Urinary bladder (tissue), 3 donors: ENCODE measurements at regions not wholly inside any gene's neighbourhood (a gene's known extent, or its start where the extent isn't known, plus 50 kb on each side); places are given as distances from the start of the nearest gene placed in this dataset.

Experiments
- DNase-seq: peaks from one replicate; pipeline ENCODE4 v3.0.0-alpha.2; 2015; ENCODE audit errors: extremely low spot score
- H3K27ac ChIP-seq: one replicate; pipeline ENCODE4 v1.5.1; 2013; ENCODE audit warnings: low read depth, mild to moderate bottlenecking, moderate library complexity
- H3K36me3 ChIP-seq: one replicate; pipeline ENCODE4 v1.6.1; 2013; ENCODE audit warnings: mild to moderate bottlenecking, moderate library complexity; ENCODE audit not compliant: insufficient read depth
- H3K4me1 ChIP-seq: one replicate; pipeline ENCODE4 v1.6.1; 2013; ENCODE audit warnings: mild to moderate bottlenecking, moderate library complexity; ENCODE audit not compliant: insufficient read depth
- H3K4me3 ChIP-seq: one replicate; pipeline ENCODE4 v1.5.1; 2013; ENCODE audit warnings: low read depth, low read length
- WGBS: extraction: QIAGEN DNeasy Blood & Tissue Kit; methylation state at CpG from one replicate; pipeline ENCODE4 v1.1.7; 2013; 5-methylcytosine and 5-hydroxymethylcytosine counted together
- donor health status: healthy with polysubstance abuse.
- donor health status: healthy.

GRCh38 chr18:24726727-24727492, 266.5 kb downstream of the HRH4 start:
- no peak for DNase-seq
- 44% methylated on average over 18 of the region's 18 CpGs for WGBS
- Histone ChIP-seq H3K27ac (no peak overlapping the region), H3K4me3 (no peak overlapping the region), H3K36me3 (no peaks in the 10 kb centered on the region), H3K4me1 (peaks cover 1% of the 10 kb centered on the region)

DNA sequence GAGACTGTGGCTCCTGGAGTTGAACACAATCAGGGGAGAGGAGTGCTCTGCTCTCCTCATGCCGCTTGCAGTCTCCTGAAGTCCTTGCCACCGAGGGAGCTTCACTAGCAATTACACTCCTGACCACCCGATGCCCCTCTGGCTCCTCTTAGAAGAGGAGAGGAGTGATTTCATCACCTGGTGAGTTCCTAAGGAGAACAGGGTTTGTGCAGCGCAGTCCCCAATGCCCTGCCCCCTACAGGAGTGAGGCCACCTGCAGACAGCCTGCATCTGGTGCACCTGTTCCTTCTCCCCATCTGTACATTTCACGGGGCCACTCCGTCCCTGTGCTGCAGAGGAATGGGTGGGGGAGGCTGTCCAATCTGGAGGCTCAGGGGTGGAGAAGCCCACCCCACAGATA, 267.2 kb downstream of the HRH4 start:
- Histone ChIP-seq H3K36me3 (no peaks in the 10 kb centered on the region), H3K4me3 (no peak overlapping the region), H3K4me1 (peaks cover 1% of the 10 kb centered on the region), H3K27ac (no peak overlapping the region)
- no peak for DNase-seq
- 66% methylated on average over 6 of the region's 6 CpGs for WGBS

- no peak for DNase-seq
- H3K4me3 ChIP-seq: no peak overlapping the region
- WGBS: 62% methylated on average over 6 of the region's 6 CpGs
- no peak overlapping the region for H3K27ac ChIP-seq
- H3K36me3 ChIP-seq: no peaks in the 10 kb centered on the region
- peaks cover 1% of the 10 kb centered on the region for H3K4me1 ChIP-seq
Observed at GRCh38 chr18:24731158-24731557, 270.7 kb downstream of the HRH4 start.

DNA sequence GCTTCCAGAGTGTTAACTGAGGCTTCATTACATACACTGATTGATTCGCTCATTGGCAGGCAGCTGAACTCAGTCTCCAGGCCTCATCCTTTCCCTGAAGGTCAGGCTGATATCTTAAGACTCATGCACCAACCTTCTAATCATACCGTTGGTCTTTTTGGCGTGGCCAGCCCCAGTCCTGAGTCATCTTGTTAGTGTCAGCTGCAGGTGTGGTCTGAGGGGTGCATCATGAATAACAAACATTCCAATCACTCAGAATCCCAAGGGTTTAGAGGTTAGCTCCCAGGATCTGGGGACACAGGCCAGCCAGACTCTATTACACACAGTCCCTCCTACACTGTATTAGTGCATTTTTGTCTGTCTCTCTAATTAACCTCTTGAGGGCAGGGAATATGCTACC, 271.5 kb downstream of the HRH4 start:
- Histone ChIP-seq H3K4me1 (peaks cover 4% of the 10 kb centered on the region), H3K27ac (no peak overlapping the region), H3K4me3 (no peak overlapping the region), H3K36me3 (no peaks in the 10 kb centered on the region)
- no peak for DNase-seq
- WGBS: 70% methylated on average over 3 of the region's 3 CpGs

- no peak overlapping the region for H3K27ac ChIP-seq
- H3K4me1 ChIP-seq: peaks cover 4% of the 10 kb centered on the region
- no peaks in the 10 kb centered on the region for H3K36me3 ChIP-seq
- H3K4me3 ChIP-seq: no peak overlapping the region
- no peak for DNase-seq
- WGBS: 68% methylated on average over 11 of the region's 11 CpGs
Observed at GRCh38 chr18:24734058-24734457, 273.6 kb downstream of the HRH4 start.

DNA sequence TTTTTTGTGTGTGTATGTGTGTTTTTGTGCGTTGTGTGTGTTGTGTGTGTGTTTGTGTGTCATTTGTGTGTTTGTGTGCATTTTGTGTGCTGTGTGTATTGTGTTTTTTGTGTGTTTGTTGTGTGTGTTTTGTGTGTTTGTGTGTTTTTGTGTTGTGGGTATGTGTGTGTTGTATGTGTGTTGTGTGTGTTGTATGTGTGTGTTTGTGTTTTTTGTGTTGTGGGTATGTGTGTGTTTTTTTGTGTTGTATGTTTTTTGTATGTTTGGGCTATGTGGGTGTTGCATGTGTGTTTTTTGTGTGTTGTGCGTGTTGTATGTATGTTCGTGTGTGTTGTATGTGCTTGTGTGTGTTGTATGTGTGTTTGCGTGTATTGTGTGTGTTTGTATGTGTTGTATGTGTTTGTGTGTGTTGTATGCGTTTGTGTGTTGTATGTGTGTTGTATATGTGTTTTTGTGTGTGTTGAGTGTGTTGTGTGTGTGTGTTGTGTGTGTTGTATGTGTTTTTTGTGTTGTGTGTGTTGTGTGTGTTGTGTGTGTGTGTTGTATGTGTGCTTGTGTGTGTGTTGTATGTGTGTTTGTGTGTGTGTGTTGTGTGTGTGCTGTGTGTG, 275.3 kb downstream of the HRH4 start:
- Histone ChIP-seq H3K4me3 (no peak overlapping the region), H3K4me1 (peaks cover 4% of the 10 kb centered on the region), H3K36me3 (no peaks in the 10 kb centered on the region), H3K27ac (no peak overlapping the region)
- DNase-seq: no peak
- WGBS: 96% methylated on average over 5 of the region's 5 CpGs

GRCh38 chr18:24736662-24737330, 276.4 kb downstream of the HRH4 start:
- 59% methylated on average over 8 of the region's 8 CpGs for WGBS

DNA sequence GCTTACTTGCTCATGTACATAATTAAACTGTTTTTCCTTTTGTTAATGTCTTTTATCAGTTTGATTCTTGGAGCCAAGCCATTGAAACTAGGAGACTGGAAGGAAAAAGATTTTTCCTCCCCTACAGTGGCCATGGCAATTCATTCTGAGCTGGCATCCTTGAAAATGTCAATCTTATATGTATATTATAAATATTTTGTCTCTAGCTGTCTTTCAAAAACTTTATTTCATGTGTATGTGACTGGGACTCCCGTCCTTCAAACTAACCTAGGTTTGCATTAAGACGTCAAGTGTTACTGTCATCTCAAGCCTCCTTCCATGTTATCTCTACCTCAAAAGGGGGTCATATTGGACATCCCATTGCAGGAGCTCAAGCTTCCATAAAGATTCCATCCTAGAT, 280.4 kb downstream of the HRH4 start:
- Histone ChIP-seq H3K27ac (no peak overlapping the region), H3K36me3 (no peaks in the 10 kb centered on the region), H3K4me1 (peaks cover 3% of the 10 kb centered on the region), H3K4me3 (no peak overlapping the region)
- WGBS: 96% methylated on average over 2 of the region's 2 CpGs
- DNase-seq: no peak

More at GRCh38 chr18:24736662-24737330, 276.4 kb downstream of the HRH4 start:
- H3K36me3 ChIP-seq: no peaks in the 10 kb centered on the region
- H3K27ac ChIP-seq: no peak overlapping the region
- H3K4me1 ChIP-seq: peaks cover 3% of the 10 kb centered on the region
- H3K4me3 ChIP-seq: no peak overlapping the region
- DNase-seq: no peak

DNA sequence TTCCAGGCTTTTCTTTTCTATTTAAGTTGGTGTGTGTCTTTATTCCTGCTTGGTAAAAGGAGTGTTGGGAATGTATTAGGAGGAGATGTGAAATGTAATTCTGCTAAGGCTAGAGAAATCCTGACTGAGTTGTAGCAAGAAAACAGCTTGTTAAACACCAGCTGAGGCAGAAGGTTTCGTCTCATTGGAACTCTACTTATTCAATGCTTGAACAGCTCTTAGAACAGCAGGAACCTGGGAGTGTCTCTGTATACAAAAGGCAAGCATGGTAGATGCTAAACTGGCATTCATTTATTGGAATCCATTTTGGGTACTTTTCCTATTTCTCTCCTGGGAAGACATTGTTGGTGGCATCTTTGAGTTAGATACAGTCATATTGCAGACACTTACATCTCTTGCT, 280.9 kb downstream of the HRH4 start:
- H3K4me3 ChIP-seq: no peak overlapping the region
- no peak for DNase-seq
- H3K36me3 ChIP-seq: no peaks in the 10 kb centered on the region
- peaks cover 3% of the 10 kb centered on the region for H3K4me1 ChIP-seq
- no peak overlapping the region for H3K27ac ChIP-seq
- 94% methylated on average over 1 of the region's 1 CpG for WGBS

DNA sequence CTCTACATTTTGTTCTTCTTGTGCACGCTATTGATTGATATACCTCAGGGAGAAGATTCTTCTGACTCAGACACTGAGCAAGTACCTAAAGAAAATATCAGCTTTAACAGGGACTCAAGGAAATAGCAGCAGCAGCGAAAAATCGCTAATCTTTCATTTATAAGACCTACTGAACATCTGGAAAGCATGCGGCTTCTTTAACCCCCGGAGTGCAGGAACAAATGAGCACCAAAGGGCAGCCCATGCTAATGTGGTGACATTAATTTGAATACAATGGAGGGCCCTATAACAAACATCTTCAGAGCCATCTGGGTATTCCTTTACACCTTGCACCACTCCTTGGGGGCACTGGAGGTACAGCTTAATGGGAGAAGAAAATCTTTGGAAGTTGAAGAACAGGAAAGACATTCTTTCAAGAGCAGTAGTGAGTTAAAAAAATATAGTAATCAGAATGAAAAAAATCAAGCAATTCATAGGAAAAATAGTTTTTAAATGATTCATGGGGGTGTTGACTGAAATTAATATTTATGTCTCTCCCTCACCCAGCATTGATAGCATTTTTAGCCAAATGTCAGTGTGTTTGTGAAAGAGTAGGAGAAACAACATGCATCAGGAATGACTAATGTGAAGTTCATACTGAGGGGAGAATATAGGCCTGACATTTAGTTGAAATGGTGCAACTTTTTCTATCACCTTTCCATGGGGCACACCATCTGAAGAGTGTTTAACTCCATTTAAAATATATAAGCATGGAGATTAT, 281.7 kb downstream of the HRH4 start:
- Histone ChIP-seq H3K4me1 (no peaks in the 10 kb centered on the region), H3K4me3 (no peak overlapping the region), H3K27ac (no peak overlapping the region), H3K36me3 (no peaks in the 10 kb centered on the region)
- no peak for DNase-seq
- WGBS: 72% methylated on average over 5 of the region's 5 CpGs

DNA sequence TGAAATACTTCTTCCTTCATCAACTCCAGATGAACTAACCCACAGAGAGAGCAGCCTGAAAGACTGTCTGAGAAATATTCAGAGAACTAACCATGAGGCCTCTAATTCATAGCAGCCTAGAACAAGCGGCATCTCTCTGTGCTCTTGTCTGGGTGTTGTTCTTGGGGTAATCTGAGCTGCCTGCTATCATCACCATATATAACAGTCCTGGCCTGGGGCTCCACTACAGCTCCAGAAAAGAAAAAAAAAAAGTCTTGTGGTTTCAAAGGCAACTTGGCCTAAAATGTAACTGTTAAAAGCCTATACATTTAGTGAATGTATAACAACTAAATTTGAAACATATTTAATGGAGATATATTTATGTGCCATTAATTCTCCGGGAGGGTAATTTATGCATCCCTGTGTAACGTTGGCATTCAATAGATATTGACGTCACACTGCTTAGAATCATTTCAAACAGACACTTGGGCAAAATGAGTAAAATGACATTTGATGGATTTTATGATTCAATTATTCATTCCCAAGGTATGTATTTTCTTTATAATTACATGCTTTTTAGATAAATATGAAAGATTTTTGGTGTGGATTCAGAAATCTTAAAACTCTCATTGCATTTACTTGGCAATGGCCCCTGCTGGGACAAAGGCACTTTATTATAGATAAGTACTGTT, 294.3 kb downstream of the HRH4 start:
- H3K27ac ChIP-seq: no peak overlapping the region
- H3K4me1 ChIP-seq: no peaks in the 10 kb centered on the region
- no peak overlapping the region for H3K4me3 ChIP-seq
- H3K36me3 ChIP-seq: no peaks in the 10 kb centered on the region
- WGBS: 87% methylated on average over 4 of the region's 4 CpGs
- no peak for DNase-seq

- H3K4me3 ChIP-seq: no peak overlapping the region
- H3K36me3 ChIP-seq: no peaks in the 10 kb centered on the region
- DNase-seq: no peak
- no peaks in the 10 kb centered on the region for H3K4me1 ChIP-seq
- H3K27ac ChIP-seq: no peak overlapping the region
Observed at GRCh38 chr18:24756385-24756784, 295.9 kb downstream of the HRH4 start.

DNA sequence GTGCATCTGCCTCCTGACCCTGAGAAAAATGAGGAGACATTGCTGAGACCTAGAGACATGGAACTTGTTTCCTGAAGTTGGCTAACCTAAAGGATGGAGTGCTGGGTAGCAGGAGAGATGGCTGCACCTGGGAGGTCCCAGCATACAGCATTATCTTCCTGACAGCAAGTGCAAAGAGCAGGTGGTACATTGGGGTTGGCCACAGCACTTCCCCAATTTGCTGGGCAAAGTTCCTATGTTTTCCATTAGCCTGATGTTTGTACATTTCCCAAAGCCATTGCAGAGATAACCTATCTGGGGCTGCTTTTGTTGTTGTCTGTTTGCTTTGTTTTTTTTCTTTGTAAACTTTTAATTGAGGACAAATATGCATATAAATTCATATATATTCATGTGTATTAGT, 296.7 kb downstream of the HRH4 start:
- H3K4me1 ChIP-seq: no peaks in the 10 kb centered on the region
- DNase-seq: no peak
- no peak overlapping the region for H3K27ac ChIP-seq
- H3K4me3 ChIP-seq: no peak overlapping the region
- H3K36me3 ChIP-seq: no peaks in the 10 kb centered on the region
